DMS 273 (cell line): ENCODE measurements at regions not wholly inside any gene's neighbourhood (a gene's known extent, or its start where the extent isn't known, plus 50 kb on each side); places are given as distances from the start of the nearest gene placed in this dataset.
A peak's percentile ranks its signal among the peaks of the same experiment; 100 is the strongest.
"Not testable (repeated sequence)": the region's sequence is repeated elsewhere in the genome, so short reads cannot be mapped to it uniquely, and the experiment has no call there.

Source experiments
- DNase-seq: peaks from one replicate; lab custom pipeline; 2025; ENCODE audit not compliant: unreplicated experiment; lab: John Stamatoyannopoulos, UW

GRCh38 chr17:72175787-72176515, 55.1 kb downstream of the SOX9 start:
- peak; percentile 71 for DNase-seq

- DNase-seq = no peak
These were observed 55.7 kb downstream of the SOX9 start for GRCh38 chr17:72176516-72176851.

DNA sequence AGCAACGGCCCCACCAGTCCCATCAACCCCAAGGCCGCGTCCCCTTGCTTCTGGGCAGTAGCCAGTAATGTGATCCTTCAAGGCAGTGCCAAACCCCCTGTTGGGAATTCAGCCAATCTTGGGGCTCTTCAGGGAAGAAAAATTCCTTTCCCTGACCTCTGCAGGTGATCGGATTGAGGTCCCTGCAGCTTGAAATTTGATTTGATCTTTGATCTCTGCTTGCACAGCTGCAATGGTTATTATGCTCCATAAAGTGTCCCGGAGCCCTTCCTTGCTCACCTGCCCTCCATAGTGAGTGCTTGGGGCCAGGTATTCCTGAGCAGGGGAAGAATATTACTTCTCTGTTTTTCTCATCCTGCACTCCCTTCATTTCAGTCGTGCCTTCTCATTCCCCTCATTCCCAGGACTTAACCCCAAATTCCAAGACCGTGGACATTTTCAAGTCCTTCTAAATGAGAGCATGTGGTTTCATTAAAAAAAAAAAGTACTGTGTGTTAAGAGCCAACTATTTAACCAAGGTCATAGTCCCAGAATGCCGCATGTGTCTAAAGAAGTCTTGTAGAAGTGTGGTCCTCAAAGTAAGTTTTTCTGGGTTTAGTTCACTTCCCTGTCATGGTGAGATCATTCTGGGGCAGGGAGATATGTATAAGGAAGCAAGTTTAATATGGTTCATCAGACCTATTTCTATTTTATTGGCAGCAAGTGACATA, 56.3 kb downstream of the SOX9 start:
- peak; percentile 33 for DNase-seq

DNA sequence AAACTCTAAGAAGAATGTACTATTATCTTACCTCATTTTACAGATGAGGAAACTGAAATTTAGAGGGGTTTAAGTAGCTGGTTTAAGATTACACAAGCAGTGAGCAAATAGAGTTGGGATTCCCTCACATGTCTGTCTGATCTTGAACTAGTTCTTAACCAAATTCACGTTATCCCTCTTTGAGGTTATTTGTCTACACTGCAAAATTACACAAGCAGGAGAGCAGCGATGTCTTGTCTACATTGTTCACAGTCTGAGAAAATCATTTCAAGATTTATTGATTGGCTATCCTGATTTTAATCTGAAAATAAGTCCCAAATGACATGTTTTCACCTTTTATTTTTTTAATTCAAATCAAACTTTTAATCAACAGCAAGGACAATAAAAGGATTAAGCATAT, 56.9 kb downstream of the SOX9 start:
- no peak for DNase-seq

DNA sequence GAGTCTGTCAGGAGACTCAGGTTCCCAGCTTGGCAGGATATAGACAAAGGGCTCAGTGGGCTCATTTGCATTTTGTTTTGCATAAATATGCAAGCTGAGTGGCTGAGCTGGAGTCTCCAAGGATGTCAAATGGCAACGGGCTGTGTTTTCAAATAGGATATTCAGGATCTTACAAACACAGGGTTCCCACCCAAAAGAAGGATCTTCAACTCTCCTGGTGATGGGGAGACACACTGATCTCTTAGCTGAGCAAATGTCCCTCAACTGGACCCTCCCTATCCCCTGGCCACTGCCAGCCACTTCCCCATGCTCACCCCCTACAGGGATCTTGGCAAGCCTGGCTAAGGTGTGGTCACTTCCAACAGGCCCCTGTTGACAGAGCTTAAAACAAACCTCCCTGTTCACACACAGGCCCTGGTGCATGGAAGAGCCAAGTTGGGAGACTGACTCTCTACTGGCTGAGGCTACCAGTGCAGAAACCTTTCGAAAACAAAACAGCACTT, 61.6 kb downstream of the SOX9 start:
- no peak for DNase-seq

DNA sequence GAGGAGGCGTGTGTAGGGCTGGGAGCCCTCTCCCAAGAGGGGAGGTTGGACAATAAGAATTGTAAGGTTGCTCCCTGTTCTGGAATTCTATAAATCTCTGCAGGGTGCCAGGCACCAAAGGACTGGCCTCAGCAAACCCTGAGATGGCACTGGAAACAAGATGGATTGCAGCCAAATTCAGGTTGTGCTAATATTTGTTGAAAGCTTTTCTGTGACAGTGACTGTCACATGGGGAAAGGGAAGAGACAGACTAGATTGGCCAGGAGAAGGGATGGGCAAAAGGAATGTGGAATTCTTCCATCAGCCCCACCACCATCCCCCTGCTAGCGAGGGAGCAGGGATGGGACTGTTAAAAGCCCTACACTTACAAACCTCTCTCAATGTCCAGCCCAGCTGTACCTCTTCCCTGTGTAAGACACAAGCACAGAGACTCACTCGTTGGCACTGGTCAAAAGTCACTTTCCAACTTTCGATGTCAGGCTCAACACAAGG, 62.4 kb downstream of the SOX9 start:
- DNase-seq = no peak

DNA sequence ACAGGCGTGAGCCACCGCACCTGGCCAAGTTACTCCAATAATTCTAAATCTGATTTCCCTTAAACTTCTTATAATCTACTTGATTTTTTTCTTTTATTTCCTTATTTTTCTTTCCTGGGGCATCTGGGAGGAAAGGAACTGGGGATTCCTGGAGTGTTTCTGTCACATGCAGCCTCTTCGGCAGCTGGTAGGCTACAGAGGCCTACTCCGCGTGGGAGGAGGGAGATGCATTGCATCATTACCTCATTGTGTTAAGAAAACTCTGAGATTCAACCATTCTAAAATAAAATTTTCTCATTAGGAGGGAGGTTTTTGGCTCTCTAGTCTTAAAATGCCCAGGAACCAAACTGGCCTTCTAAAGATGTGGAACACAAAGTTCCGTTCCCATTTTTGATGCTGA, 64.0 kb downstream of the SOX9 start:
- DNase-seq = no peak

DNA sequence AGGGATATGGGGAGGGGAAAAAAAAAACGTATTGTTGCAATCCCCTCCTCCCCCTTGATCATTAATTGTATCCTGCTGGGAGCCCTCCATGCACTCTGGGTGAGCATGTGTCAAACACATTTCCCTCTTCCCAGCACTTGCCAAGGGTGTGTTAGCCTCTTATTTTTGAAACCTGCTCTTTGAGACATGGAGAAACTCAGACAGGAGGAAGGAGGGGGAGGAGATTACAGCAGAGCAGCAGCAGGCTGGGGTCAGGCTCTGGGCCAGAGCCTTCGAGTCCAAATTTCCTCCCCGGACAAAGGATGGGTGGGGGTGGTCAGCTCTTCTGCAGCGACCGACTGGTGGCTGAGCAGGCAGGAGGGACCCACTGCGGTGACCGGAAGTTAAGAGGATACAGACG, 64.7 kb downstream of the SOX9 start:
- no peak for DNase-seq

- DNase-seq = peak; percentile 14
These were observed 66.7 kb downstream of the SOX9 start for GRCh38 chr17:72187556-72187955.

DNA sequence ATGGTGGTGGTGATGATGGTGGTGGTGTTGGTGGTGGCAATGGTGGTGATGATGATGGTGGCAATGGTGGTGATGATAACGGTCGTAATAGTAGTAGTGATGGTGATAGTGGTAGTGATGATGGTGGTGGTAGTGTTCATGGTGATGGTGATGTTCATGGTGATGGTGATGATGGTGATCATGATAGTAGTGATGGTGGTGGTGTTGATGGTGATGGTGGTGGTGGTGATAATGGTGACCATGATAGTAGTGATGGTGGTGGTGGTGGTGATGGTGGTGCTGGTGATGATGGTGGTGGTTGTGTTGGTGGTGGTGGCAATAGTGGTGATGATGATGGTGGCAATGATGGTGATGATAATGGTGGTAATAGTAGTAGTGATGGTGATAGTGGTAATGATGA, 68.0 kb downstream of the SOX9 start:
- no peak for DNase-seq

- DNase-seq = no peak
These were observed 69.2 kb downstream of the SOX9 start for GRCh38 chr17:72189768-72190593.

GRCh38 chr17:72191356-72191755, 70.5 kb downstream of the SOX9 start:
- DNase-seq = no peak

DNA sequence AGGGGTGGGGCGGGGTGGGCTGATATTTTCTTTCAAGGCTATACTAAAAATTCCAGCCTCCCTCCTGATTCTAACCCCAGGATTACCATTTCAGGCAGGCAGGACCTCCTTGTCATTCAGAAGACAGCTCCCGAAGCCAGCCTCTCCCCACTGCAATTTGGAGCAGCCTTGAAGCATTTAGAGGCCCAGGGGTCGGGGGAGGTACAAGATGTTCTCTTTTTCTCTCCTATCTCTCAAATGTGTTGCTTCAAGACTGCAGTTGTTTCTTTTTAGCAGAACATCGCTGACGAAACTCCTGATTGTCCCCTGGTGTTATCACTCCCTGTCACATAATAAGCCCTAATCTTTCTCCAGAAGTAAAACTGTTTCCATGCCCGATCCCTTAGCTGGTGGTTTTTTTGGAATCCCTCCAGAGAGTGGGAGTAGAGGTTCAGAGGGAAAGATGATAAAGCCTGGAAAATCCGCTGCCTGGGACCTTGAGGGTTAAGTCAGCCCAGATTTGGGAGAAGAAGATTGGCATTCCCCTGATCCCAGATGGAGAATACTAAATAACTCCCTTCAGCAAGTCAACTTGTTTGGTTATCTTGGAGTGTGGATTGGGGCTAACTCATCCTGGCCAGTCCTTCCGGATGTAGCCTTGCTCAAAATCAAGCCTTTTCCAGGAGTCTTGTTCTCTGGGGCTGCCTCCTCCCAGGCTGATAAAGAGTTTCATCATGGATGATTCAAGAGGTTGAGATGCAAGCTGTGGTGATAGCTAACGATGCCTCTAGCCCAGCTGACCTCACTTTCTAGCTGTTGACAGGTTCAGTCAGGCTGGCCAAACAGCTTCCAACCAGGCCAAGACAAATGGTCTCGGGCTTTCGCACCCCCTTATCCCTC, 71.3 kb downstream of the SOX9 start:
- no peak for DNase-seq

GRCh38 chr17:72192800-72193192, 72.0 kb downstream of the SOX9 start:
- no peak for DNase-seq

GRCh38 chr17:72193391-72194106, 72.7 kb downstream of the SOX9 start:
- no peak for DNase-seq

- not testable (repeated sequence) for DNase-seq
These were observed 73.3 kb downstream of the SOX9 start for GRCh38 chr17:72194107-72194440.

DNA sequence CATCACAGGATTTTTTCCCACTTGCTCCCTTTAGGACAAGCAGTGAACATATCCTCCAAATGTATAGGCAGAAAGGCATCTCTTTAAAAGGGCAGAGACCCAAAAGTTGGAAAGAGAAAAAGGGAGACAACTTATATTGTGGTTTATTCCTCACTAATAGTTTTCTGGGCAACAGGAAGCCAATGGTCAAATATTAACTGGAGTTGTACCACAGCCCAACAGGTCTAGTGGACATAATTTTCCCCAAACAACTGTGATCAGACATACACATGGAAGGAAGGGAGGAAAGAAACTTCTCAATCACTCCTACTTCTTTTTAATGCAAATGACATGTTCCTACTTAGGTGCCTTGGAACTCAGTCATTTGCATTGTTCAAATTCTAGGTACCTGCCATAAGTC, 78.4 kb downstream of the SOX9 start:
- no peak for DNase-seq

DNA sequence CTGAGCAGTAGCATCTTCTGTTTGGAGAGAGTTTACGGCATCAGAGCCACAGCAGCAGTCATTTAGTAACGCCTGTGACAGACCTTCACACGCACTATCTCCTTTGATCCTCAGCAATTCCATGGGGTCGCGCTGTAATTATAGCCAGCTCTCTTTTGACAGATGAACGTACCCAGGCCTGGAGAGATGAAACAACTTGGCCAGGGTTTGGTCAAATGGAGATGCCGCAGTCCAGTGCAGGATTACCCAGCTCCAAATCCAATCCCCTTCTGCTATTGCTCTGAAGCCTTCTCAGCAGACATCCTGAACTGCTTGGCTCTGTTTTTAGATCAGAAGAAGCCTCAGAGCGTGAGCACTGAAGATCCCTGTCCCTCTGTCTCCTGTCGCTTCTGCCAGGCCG, 83.9 kb downstream of the SOX9 start:
- DNase-seq = no peak

DNA sequence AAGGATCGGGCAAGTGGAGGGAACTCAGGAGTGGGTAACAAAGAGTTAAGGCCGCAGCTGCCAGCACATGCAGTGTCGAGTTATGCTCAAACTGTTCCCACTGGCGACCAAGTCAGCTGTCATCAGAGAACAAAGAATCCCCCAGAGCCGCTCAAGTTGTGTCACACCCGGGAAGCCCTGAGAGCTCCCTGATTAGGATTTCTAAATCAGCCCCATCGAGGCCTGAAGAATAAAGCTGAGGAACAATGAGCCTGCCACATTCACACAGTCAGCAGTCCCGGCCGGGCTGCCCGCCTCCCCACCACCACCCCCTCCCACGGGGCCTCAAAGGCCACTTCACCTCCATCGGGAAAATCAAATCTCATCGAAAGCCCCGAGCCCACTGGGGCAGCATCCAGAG, 84.5 kb downstream of the SOX9 start:
- no peak for DNase-seq

- no peak for DNase-seq
These were observed 85.0 kb downstream of the SOX9 start for GRCh38 chr17:72205822-72206221.
